Stimulated activated naive CD8-positive, alpha-beta T cell treated with anti-CD3 and anti-CD28 coated beads, Interleukin-15, Interleukin-2, amounts not matched to agents 100 ng/mL and 50 ng/mL, for 24 hours (primary cell): ENCODE measurements at regions not wholly inside any gene's neighbourhood (a gene's known extent, or its start where the extent isn't known, plus 50 kb on each side); places are given as distances from the start of the nearest gene placed in this dataset.
"Not testable (repeated sequence)": the region's sequence is repeated elsewhere in the genome, so short reads cannot be mapped to it uniquely, and the experiment has no call there.

Experiments
- H3K27ac Mint-ChIP-seq: one replicate; pipeline ENCODE4 v1.8.0; 2021; ENCODE audit warnings: mild to moderate bottlenecking, mixed read lengths
- H3K27me3 Mint-ChIP-seq: one replicate; pipeline ENCODE4 v1.8.0; 2021; ENCODE audit warnings: mixed read lengths
- H3K36me3 Mint-ChIP-seq: one replicate; pipeline ENCODE4 v1.8.0; 2021; ENCODE audit warnings: low read depth, mixed read lengths
- H3K4me1 Mint-ChIP-seq: one replicate; pipeline ENCODE4 v1.8.0; 2021; ENCODE audit warnings: low read depth, mixed read lengths
- H3K4me3 Mint-ChIP-seq: one replicate; pipeline ENCODE4 v1.8.0; 2021; ENCODE audit warnings: mild to moderate bottlenecking, mixed read lengths
- H3K9me3 Mint-ChIP-seq: one replicate; pipeline ENCODE4 v1.8.0; 2021; ENCODE audit warnings: mixed read lengths

- no peaks in the 10 kb centered on the region for H3K27me3 Mint-ChIP-seq
- H3K9me3 Mint-ChIP-seq: peaks cover 6% of the 10 kb centered on the region
- H3K4me3 Mint-ChIP-seq: no peak overlapping the region
- H3K4me1 Mint-ChIP-seq: no peaks in the 10 kb centered on the region
- no peak overlapping the region for H3K27ac Mint-ChIP-seq
- no peaks in the 10 kb centered on the region for H3K36me3 Mint-ChIP-seq
These were observed 616.0 kb downstream of the FBXO15 start for GRCh38 chr18:73531601-73532000.

DNA sequence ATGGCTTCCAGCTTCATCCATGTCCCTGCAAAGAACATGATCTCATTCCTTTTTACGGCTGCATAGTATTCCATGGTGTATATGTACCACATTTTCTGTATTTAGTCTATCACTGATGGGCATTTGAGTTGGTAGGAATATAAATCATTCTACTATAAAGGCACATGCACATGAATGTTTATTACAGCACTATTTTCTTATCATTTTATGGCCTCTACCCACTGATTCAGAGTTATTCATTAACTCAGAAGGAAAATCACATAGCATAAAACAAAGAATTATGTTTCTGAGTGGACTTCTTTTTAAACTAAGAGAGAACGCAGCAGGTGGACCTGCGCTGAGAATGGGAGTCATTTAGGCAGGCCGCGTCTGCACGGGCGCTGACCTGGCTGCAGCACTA is 619.6 kb downstream of the FBXO15 start:
- no peak overlapping the region for H3K27ac Mint-ChIP-seq
- no peak overlapping the region for H3K4me3 Mint-ChIP-seq
- no peaks in the 10 kb centered on the region for H3K27me3 Mint-ChIP-seq
- no peaks in the 10 kb centered on the region for H3K36me3 Mint-ChIP-seq
- no peaks in the 10 kb centered on the region for H3K4me1 Mint-ChIP-seq
- H3K9me3 Mint-ChIP-seq: peaks cover 6% of the 10 kb centered on the region

- Mint-ChIP-seq H3K27me3 (no peaks in the 10 kb centered on the region), H3K36me3 (no peaks in the 10 kb centered on the region), H3K9me3 (no peaks in the 10 kb centered on the region), H3K4me1 (no peaks in the 10 kb centered on the region), H3K4me3 (no peak overlapping the region), H3K27ac (no peak overlapping the region)
These were observed 627.4 kb downstream of the FBXO15 start for GRCh38 chr18:73520229-73520628.

GRCh38 chr18:73516056-73516455 is 631.6 kb downstream of the FBXO15 start:
- not testable (repeated sequence) for H3K4me1 Mint-ChIP-seq, H3K36me3 Mint-ChIP-seq, H3K27me3 Mint-ChIP-seq, H3K9me3 Mint-ChIP-seq, H3K27ac Mint-ChIP-seq, H3K4me3 Mint-ChIP-seq

GRCh38 chr18:73514449-73514848 is 633.2 kb downstream of the FBXO15 start:
- Mint-ChIP-seq H3K4me3 (no peak overlapping the region), H3K27me3 (no peaks in the 10 kb centered on the region), H3K36me3 (no peaks in the 10 kb centered on the region), H3K27ac (no peak overlapping the region), H3K9me3 (peaks cover 9% of the 10 kb centered on the region), H3K4me1 (no peaks in the 10 kb centered on the region)

DNA sequence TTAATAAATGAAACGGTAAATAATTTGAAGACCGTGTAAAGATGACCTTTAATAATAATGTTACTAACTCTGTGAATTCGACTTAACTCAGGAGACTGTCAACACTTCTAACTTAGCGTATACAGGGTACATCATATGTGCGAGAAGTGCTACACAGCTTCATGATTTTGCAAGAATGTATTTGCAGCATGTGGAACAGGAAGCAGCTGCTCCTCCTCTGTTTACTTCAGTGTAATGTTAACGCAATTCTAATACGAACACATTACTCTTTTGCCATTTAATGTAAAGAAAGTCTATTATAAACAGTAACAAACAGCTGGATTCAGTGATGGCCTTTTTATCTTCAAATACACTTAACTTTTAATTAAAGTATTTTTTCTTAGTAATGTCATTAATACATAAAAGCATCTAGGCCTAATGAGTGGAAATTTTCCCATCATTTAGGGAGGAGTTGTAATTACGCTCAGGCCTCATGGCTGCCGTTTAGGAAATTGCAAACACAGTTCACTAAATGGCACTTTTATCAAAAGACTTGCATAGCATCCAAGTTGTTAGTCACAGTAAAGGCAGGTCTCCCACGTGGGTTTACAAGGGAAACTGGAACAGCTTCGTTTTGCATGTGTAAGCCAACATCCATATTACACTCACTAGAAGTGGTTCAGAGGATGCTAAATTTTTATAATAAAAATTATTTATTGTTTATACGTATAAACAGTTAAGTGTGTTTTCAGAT is 635.7 kb downstream of the FBXO15 start:
- no peaks in the 10 kb centered on the region for H3K4me1 Mint-ChIP-seq
- H3K4me3 Mint-ChIP-seq: no peak overlapping the region
- H3K27ac Mint-ChIP-seq: no peak overlapping the region
- H3K27me3 Mint-ChIP-seq: no peaks in the 10 kb centered on the region
- H3K36me3 Mint-ChIP-seq: no peaks in the 10 kb centered on the region
- H3K9me3 Mint-ChIP-seq: peaks cover 9% of the 10 kb centered on the region

DNA sequence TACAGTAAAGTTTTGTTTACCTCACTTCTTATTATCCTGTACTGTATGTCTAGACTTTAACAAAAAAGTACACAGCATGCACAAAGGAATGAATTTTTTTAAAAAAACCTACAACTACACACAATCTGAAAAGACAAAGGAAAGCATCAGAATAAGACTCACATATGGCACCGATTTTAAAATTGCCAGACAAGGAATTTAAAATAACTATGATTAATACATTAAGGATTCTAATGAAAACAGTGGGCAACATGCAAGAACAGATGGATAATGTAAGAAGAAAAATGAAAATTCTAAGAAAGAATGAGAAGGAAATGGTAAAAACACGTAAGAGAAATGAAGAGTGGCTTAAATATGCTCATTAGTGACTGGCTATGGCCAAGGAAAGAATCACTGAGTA is 638.2 kb downstream of the FBXO15 start:
- Mint-ChIP-seq H3K36me3 (no peaks in the 10 kb centered on the region), H3K27me3 (no peaks in the 10 kb centered on the region), H3K9me3 (peaks cover 9% of the 10 kb centered on the region), H3K27ac (no peak overlapping the region), H3K4me3 (no peak overlapping the region), H3K4me1 (no peaks in the 10 kb centered on the region)

DNA sequence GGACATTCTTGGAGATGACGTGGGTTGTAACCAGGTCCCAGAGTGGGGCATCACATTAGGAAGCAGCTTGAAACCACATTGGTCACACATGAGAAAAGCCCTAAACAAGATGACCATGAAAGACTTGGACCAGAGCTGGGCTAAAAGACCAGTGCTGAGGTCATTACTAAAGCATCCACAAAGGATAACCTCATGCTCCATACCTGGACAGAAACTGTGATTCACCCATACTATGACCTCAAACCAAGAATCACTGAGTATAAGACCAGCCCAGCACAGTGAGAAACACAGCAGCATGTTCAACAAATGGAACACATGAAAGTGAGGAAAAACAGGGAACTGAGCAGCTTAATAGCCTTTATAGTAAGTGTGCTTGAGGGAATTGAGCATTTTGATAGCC is 635.5 kb upstream of the NETO1 start:
- H3K4me3 Mint-ChIP-seq: no peak overlapping the region
- peaks cover 11% of the 10 kb centered on the region for H3K9me3 Mint-ChIP-seq
- no peaks in the 10 kb centered on the region for H3K27me3 Mint-ChIP-seq
- no peaks in the 10 kb centered on the region for H3K4me1 Mint-ChIP-seq
- H3K36me3 Mint-ChIP-seq: no peaks in the 10 kb centered on the region
- H3K27ac Mint-ChIP-seq: no peak overlapping the region

DNA sequence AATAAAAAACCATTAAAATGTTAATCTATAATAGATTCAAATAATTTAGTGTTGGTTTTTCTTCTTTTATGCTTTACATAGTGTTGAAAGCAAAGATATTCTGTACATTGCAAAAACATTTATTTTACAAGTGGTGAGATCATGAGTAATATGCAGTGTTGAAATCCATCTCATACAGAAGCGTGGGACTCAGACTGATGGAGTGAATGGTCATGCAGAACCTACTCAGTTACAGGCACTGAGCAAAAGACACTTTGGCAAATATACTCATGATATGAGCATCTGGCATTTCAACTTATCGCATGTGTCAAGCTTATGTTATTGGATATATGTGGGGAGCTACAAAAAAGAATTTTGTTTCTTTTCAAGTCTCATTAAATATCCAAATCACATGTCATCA is 620.2 kb upstream of the NETO1 start:
- H3K27ac Mint-ChIP-seq: no peak overlapping the region
- H3K4me3 Mint-ChIP-seq: no peak overlapping the region
- H3K27me3 Mint-ChIP-seq: no peaks in the 10 kb centered on the region
- peaks cover 8% of the 10 kb centered on the region for H3K9me3 Mint-ChIP-seq
- no peaks in the 10 kb centered on the region for H3K4me1 Mint-ChIP-seq
- H3K36me3 Mint-ChIP-seq: no peaks in the 10 kb centered on the region

DNA sequence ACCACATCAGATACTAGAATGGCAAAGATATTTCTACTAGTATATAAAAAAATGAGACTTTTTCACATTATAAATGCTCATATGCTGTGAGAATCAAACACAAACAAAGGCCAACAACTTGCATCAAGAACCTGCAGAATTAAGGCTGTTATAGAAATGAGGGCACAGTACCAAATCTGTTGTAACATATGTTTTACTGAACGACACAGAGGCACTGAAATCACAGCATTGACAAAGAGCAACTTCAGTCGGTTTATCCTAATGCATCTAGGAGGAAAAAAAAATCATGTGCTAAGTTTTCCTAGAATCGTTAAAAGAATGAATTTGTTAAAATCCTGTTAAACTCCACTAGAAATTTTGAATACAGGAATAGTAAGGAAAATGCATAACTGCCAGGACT is 617.4 kb upstream of the NETO1 start:
- Mint-ChIP-seq H3K4me1 (no peaks in the 10 kb centered on the region), H3K27ac (no peak overlapping the region), H3K4me3 (no peak overlapping the region), H3K27me3 (no peaks in the 10 kb centered on the region), H3K36me3 (no peaks in the 10 kb centered on the region), H3K9me3 (peaks cover 7% of the 10 kb centered on the region)

DNA sequence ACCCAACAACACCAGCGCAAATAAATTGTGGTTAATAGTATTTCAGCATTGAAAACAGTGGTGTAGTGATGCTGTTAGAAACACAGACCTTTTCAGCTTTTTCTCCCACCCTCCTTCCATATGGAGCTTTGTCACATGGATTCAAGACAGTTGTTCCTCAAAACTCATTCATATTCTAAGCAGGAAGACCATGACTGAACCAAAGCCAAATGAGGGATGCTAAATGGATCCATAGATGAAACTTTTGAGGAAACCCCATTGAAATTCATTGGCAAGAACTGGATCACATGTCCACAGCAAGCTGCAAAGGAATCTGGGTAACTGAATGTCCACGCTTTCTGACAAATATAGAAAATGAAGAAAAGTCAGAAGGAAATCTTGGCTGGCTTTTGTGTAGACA is 615.1 kb upstream of the NETO1 start:
- Mint-ChIP-seq H3K36me3 (no peaks in the 10 kb centered on the region), H3K27me3 (no peaks in the 10 kb centered on the region)

GRCh38 chr18:73479477-73479876 is 611.7 kb upstream of the NETO1 start:
- Mint-ChIP-seq H3K9me3 (no peaks in the 10 kb centered on the region), H3K4me3 (no peak overlapping the region), H3K27ac (no peak overlapping the region), H3K36me3 (no peaks in the 10 kb centered on the region), H3K4me1 (no peaks in the 10 kb centered on the region), H3K27me3 (no peaks in the 10 kb centered on the region)

More for the DNA sequence above, 615.1 kb upstream of the NETO1 start:
- H3K27ac Mint-ChIP-seq: no peak overlapping the region
- peaks cover 4% of the 10 kb centered on the region for H3K9me3 Mint-ChIP-seq
- no peaks in the 10 kb centered on the region for H3K4me1 Mint-ChIP-seq
- H3K4me3 Mint-ChIP-seq: no peak overlapping the region

- Mint-ChIP-seq H3K27ac (no peak overlapping the region), H3K9me3 (no peaks in the 10 kb centered on the region), H3K36me3 (no peaks in the 10 kb centered on the region), H3K27me3 (no peaks in the 10 kb centered on the region), H3K4me1 (no peaks in the 10 kb centered on the region), H3K4me3 (no peak overlapping the region)
These were observed 610.4 kb upstream of the NETO1 start for GRCh38 chr18:73478191-73478590.

DNA sequence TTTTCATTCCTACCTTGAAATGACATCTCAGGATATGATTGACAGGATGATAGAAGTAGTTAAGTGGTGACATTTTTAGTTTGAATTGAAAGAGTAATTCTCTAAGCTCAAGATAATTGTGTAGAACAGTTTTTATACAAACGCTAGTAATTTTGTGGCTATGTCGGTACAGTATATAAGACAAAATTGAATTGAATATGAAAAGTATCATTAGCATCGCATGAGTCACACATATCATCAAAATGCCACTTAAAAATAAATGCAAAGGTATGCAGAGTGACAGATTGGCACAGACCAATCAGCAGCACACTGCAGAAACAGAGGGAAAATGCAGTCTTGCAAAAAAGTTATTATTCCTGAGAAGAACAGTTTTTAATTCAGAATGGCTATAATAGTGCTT is 608.2 kb upstream of the NETO1 start:
- H3K9me3 Mint-ChIP-seq: no peaks in the 10 kb centered on the region
- no peak overlapping the region for H3K27ac Mint-ChIP-seq
- no peak overlapping the region for H3K4me3 Mint-ChIP-seq
- H3K4me1 Mint-ChIP-seq: no peaks in the 10 kb centered on the region
- no peaks in the 10 kb centered on the region for H3K27me3 Mint-ChIP-seq
- no peaks in the 10 kb centered on the region for H3K36me3 Mint-ChIP-seq

DNA sequence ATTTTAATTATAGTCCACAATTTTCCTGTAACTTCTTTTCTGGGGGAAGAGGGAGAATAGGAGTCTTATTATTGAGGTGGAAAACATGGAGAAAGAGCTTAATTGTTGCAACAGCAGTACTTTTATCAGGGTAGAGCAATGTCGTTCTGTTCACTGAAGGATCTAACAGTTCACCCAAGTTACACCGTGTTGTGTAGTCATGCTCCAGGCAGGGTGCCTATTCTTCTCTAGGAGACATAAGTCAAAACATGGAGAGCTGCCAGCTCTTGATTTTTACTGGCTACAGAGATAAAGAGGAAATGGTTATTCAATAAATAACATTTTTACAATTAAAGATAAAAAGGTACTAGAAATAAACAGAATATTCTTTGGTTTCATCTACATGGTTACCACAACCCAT is 594.3 kb upstream of the NETO1 start:
- no peak overlapping the region for H3K27ac Mint-ChIP-seq
- no peaks in the 10 kb centered on the region for H3K4me1 Mint-ChIP-seq
- no peak overlapping the region for H3K4me3 Mint-ChIP-seq
- no peaks in the 10 kb centered on the region for H3K27me3 Mint-ChIP-seq
- peaks cover 4% of the 10 kb centered on the region for H3K9me3 Mint-ChIP-seq
- H3K36me3 Mint-ChIP-seq: no peaks in the 10 kb centered on the region

GRCh38 chr18:73461780-73462059 is 593.9 kb upstream of the NETO1 start:
- Mint-ChIP-seq H3K9me3 (peaks cover 4% of the 10 kb centered on the region), H3K4me1 (no peaks in the 10 kb centered on the region), H3K4me3 (no peak overlapping the region), H3K27ac (no peak overlapping the region), H3K36me3 (no peaks in the 10 kb centered on the region), H3K27me3 (no peaks in the 10 kb centered on the region)
